ENCODE measurements at regions not wholly inside any gene's neighbourhood (a gene's known extent, or its start where the extent isn't known, plus 50 kb on each side); places are given as distances from the start of the nearest gene placed in this dataset.

DNA sequence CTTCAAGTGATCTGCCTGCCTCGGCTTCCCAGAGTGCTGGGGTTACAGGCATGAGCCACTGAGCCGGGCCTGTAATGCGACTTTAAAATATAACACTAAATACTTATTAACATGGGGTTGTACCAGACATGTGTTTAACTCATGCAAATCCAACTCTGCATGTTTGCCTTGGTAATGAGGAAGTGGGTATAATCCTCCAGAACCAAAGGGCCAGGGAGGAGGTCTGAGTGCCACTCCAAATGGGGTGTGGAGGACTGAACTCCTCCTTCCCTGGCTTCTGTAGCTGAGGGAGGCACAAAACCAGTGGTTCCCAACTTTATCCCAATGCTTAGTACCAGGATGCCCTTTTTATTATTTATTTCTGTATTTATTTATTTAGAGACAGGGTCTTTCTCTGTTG lies 61.6 kb upstream of the MED13L start:
- Histone ChIP-seq H3K9me3 (ENCODE audit: control insufficient read depth, insufficient read depth, low read length) (no peaks in the 10 kb centered on the region), H3K4me3 (ENCODE audit: low read length) (no peak overlapping the region), H3K36me3 (ENCODE audit: control insufficient read depth, insufficient read depth, low read length) (no peaks in the 10 kb centered on the region), H3K4me1 (ENCODE audit: control insufficient read depth, insufficient read depth, low read length) (peaks cover 5% of the 10 kb centered on the region), H3K27me3 (ENCODE audit: control insufficient read depth, insufficient read depth, low read length) (no peaks in the 10 kb centered on the region), H3K27ac (ENCODE audit: low read length) (no peak overlapping the region)
- TF ChIP-seq, protein P1, sequence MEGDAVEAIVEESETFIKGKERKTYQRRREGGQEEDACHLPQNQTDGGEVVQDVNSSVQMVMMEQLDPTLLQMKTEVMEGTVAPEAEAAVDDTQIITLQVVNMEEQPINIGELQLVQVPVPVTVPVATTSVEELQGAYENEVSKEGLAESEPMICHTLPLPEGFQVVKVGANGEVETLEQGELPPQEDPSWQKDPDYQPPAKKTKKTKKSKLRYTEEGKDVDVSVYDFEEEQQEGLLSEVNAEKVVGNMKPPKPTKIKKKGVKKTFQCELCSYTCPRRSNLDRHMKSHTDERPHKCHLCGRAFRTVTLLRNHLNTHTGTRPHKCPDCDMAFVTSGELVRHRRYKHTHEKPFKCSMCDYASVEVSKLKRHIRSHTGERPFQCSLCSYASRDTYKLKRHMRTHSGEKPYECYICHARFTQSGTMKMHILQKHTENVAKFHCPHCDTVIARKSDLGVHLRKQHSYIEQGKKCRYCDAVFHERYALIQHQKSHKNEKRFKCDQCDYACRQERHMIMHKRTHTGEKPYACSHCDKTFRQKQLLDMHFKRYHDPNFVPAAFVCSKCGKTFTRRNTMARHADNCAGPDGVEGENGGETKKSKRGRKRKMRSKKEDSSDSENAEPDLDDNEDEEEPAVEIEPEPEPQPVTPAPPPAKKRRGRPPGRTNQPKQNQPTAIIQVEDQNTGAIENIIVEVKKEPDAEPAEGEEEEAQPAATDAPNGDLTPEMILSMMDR (IDR thresholded peaks at IDR 0.05) = no peak
- 90% methylated on average over 2 of the region's 3 CpGs for WGBS (ENCODE audit: insufficient coverage)
- intact Hi-C loops (cut with micrococcal nuclease) = no loop called here
- no peak for DNase-seq
- H3K4me3 Mint-ChIP-seq = no peak overlapping the region
- no peaks in the 10 kb centered on the region for H3K9me3 Mint-ChIP-seq
- no peak for ATAC-seq
- no peaks in the 10 kb centered on the region for H3K27me3 Mint-ChIP-seq (ENCODE audit: low read depth in 2 of 2)
- no peaks in the 10 kb centered on the region for H3K4me1 Mint-ChIP-seq
- no peaks in the 10 kb centered on the region for H3K36me3 Mint-ChIP-seq
- no peak overlapping the region for H3K27ac Mint-ChIP-seq

DNA sequence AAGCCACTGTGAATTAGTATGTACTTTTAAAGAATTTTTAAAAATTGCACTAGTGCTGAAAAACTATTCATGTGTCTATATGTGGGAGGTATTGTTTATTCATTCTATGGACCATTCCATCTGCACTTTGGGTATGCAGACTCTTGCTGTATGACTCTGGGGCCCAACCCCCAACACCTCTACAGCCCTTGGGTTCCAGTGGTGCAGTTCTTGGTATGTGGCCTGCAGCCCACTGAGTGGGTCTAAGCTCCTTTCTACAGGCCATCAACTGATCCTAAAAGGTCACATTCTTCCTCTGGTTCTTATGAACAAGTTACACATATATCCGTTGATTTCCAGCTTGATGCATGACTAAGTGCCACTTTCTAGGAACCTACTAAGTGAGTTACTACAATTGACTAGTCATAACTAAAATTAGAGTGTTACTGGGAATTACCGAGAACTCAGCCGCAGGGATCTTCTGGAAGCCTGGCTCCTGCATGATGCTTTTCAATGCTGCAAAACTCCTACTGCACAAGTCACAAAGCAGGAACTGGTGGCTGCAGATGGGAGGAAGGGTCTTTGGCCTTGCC lies 62.4 kb upstream of the MED13L start:
- intact Hi-C loops (cut with micrococcal nuclease) = no loop called here
- Histone ChIP-seq H3K27me3 (ENCODE audit: control insufficient read depth, insufficient read depth, low read length) (no peaks in the 10 kb centered on the region), H3K4me1 (ENCODE audit: control insufficient read depth, insufficient read depth, low read length) (peaks cover 5% of the 10 kb centered on the region), H3K9me3 (ENCODE audit: control insufficient read depth, insufficient read depth, low read length) (no peaks in the 10 kb centered on the region), H3K27ac (ENCODE audit: low read length) (no peak overlapping the region), H3K36me3 (ENCODE audit: control insufficient read depth, insufficient read depth, low read length) (no peaks in the 10 kb centered on the region), H3K4me3 (ENCODE audit: low read length) (no peak overlapping the region)
- DNase-seq (no peak), ATAC-seq (no peak)
- Mint-ChIP-seq H3K36me3 (no peaks in the 10 kb centered on the region), H3K27ac (no peak overlapping the region), H3K4me3 (no peak overlapping the region), H3K27me3 (ENCODE audit: low read depth in 2 of 2) (no peaks in the 10 kb centered on the region), H3K9me3 (no peaks in the 10 kb centered on the region), H3K4me1 (no peaks in the 10 kb centered on the region)
- 94% methylated on average over 3 of the region's 3 CpGs for WGBS (ENCODE audit: insufficient coverage)
- TF ChIP-seq, protein P1 (IDR thresholded peaks at IDR 0.05) = no peak

DNA sequence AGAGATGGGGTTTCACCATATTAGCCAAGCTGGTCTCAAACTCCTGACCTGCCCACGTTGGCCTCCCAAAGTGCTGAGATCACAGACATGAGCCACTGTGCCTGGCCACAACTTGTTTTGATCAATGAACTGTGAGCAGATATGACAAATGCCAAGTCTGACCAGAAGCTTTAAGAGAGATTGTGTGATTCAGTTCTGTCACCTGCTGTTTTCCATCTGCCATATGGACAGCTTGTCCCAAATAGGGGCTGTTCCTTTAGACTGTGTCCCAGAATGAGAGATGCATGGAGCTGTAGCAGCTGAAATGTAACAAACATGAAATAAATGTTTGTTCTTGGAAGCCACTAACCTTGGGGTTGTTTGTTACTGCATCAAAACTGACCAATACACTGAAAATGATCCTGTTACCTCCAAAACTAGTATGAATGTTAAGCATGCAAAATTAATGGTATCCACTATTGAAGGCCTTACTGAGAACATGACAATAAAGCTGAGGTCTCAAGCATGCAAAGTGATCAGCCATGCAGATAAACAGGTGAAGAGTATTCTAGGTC lies 65.9 kb upstream of the MED13L start:
- Histone ChIP-seq H3K27ac (ENCODE audit: low read length) (no peak overlapping the region), H3K27me3 (ENCODE audit: control insufficient read depth, insufficient read depth, low read length) (no peaks in the 10 kb centered on the region), H3K4me3 (ENCODE audit: low read length) (no peak overlapping the region), H3K4me1 (ENCODE audit: control insufficient read depth, insufficient read depth, low read length) (no peaks in the 10 kb centered on the region), H3K36me3 (ENCODE audit: control insufficient read depth, insufficient read depth, low read length) (no peaks in the 10 kb centered on the region), H3K9me3 (ENCODE audit: control insufficient read depth, insufficient read depth, low read length) (no peaks in the 10 kb centered on the region)
- H3K36me3 Mint-ChIP-seq = no peaks in the 10 kb centered on the region
- WGBS (ENCODE audit: insufficient coverage) = 87% methylated on average over 1 of the region's 1 CpG
- no peak overlapping the region for H3K4me3 Mint-ChIP-seq
- DNase-seq = no peak
- H3K4me1 Mint-ChIP-seq = no peaks in the 10 kb centered on the region
- peaks cover 8% of the 10 kb centered on the region in 2 donors for H3K27me3 Mint-ChIP-seq (ENCODE audit: low read depth in 2 of 2)
- TF ChIP-seq, protein P1 (IDR thresholded peaks at IDR 0.05) = no peak
- intact Hi-C loops (cut with micrococcal nuclease) = no loop called here
- H3K27ac Mint-ChIP-seq = no peak overlapping the region
- no peak for ATAC-seq
- no peaks in the 10 kb centered on the region for H3K9me3 Mint-ChIP-seq

DNA sequence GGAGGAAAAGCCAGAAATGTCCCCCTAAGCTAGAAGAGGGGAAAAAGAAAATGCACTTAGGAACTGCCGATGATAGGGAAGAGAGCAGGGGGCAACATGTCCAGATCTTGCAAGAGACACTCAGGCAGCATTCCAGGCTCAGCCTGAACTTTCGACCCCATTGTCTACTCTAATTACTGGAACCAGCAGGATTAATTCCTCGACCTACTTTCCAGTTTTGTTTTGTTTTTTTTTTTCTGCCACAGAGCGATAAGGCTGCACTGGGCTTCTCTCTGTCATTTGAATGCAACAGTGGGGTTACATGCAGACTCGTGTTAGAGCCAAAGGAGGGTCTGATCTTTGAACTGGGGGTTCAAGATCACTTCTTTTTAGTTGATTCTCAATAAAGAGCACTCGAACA lies 68.7 kb upstream of the MED13L start:
- Mint-ChIP-seq H3K36me3 (no peaks in the 10 kb centered on the region), H3K27ac (no peak overlapping the region), H3K4me1 (no peaks in the 10 kb centered on the region), H3K4me3 (no peak overlapping the region), H3K27me3 (ENCODE audit: low read depth in 2 of 2) (peaks cover 8 to 14% of the 10 kb centered on the region in 2 donors), H3K9me3 (no peaks in the 10 kb centered on the region)
- H3K4me1 ChIP-seq (ENCODE audit: control insufficient read depth, insufficient read depth, low read length) = no peaks in the 10 kb centered on the region
- WGBS (ENCODE audit: insufficient coverage) = 87% methylated on average over 5 of the region's 6 CpGs
- H3K27ac ChIP-seq (ENCODE audit: low read length) = no peak overlapping the region
- no peak for ATAC-seq
- no peak for DNase-seq
- no peaks in the 10 kb centered on the region for H3K27me3 ChIP-seq (ENCODE audit: control insufficient read depth, insufficient read depth, low read length)
- TF ChIP-seq, protein P1 (IDR thresholded peaks at IDR 0.05) = no peak
- no peaks in the 10 kb centered on the region for H3K36me3 ChIP-seq (ENCODE audit: control insufficient read depth, insufficient read depth, low read length)
- no peaks in the 10 kb centered on the region for H3K9me3 ChIP-seq (ENCODE audit: control insufficient read depth, insufficient read depth, low read length)
- H3K4me3 ChIP-seq (ENCODE audit: low read length) = no peak overlapping the region
- intact Hi-C loops (cut with micrococcal nuclease) = no loop called here

Measured in natural killer cell (primary cell).